ENCODE measurements at regions not wholly inside any gene's neighbourhood (a gene's known extent, or its start where the extent isn't known, plus 50 kb on each side); places are given as distances from the start of the nearest gene placed in this dataset.

DNA sequence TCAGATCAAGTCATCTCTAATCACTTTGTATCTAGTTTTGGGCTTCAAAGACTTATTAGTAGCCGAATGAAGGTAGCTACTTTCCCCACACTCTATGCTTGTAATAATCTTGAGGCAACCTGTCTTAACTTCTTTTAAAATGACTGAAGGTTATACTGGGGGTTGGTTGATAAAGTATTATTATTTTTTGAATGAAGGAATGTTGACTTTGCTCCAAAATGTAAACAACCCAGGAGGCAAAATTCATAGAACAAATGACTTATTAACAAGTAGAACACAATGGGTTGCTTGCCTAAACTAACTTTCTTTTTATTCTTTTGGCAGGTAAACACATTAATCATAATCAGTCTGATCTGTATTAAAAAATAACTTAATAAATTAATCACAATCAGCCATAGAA lies 440.0 kb downstream of the USP25 start:
- DNase-seq (ENCODE audit: low read depth in 2 of 2, low spot score in 1 of 2): no peak

DNA sequence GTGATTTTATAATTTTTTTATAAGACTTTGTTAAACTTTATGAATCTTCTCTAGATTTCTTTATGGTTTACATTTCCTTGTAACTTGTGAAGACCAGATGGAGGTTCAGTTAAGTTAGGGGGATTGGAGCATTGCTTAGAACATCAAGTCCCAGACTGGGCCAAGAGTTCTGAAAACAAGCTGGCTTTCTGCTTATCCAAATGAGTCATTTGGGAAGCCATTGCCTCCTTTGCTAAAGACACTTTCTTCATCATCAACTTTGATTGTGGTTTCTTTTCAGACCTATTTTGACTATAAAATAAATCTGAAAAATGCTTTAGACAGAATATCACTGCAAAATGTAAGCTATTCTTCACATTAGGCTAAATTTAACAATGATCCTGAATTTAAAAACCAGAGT lies 446.8 kb downstream of the USP25 start:
- DNase-seq (ENCODE audit: low read depth in 2 of 2, low spot score in 1 of 2): no peak

DNA sequence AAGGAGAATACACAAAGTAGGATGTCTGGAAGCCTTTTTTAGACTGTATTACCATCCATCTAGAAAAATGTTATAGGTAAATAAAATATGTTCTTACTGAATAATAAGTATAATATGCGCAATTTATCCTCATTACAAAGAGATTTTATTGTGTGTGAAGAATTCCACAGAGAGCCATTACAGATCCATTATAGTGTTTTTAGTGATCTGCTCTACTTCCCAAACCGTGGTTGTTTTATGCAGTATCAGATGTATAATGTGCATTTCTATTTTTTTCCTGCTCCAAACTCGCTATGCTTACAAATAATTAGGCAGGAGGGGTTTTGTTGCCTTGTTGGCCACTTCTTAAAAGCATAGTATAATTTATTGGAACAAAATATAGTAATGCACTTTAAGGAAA lies 447.8 kb downstream of the USP25 start:
- DNase-seq (ENCODE audit: low read depth in 2 of 2, low spot score in 1 of 2): no peak

DNA sequence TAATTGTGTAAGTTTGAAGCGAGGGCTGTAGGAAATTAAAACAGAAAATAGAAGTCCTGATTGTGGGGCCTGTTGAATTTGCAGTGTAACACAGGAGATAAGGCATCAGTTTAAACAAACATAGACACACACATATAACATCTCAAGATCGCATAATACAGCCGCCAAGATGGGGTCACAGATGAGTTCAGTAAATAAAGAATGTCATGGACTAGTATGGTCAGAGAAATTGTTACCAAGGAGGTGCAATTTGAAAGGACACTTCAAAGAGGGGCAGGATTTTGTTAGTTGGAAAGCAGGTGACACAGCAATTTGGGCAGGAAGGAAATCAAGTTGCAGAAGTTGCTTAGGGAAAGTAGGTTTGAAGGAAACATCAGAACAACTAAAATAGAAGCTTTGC lies 450.0 kb downstream of the USP25 start:
- DNase-seq (ENCODE audit: low read depth in 2 of 2, low spot score in 1 of 2): no peak

DNA sequence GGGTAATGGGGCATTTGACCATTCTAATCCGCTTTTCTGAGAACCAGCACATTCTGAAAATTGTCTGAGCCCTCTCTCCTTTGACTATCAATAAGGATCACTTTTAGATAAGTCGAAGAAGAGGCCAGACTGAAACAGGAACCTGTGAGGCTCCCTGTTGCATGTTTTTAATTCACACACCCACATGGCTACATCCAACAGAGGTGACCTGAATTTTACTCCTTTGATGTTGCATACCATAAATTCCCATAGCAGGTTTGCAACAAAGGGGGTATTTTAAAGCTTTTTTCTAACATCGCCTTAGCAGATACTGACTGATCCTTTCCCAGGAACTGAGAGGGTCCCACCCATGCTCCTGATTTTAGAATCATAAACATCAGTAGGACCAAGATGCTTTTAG lies 450.8 kb downstream of the USP25 start:
- no peak for DNase-seq (ENCODE audit: low read depth in 2 of 2, low spot score in 1 of 2)

DNA sequence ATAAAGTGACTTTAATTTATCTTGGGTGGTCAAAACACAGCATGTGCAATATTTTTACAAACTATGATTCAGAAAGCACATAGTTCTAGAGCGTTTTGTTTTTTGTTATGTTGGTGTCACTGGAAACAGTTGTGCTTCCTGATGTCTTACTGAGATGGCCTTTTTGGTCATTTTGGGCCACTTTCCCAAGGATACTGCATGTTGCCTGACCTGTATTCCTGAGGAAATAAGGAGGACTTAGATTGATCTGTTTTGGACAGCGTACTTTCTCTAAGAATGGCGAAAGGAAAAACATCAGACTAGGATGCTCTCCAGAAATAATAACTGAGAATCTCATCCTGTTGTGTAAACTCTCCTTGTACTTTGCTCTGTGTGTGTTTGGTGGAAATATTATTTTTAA lies 451.2 kb downstream of the USP25 start:
- DNase-seq (ENCODE audit: low read depth in 2 of 2, low spot score in 1 of 2): no peak

DNA sequence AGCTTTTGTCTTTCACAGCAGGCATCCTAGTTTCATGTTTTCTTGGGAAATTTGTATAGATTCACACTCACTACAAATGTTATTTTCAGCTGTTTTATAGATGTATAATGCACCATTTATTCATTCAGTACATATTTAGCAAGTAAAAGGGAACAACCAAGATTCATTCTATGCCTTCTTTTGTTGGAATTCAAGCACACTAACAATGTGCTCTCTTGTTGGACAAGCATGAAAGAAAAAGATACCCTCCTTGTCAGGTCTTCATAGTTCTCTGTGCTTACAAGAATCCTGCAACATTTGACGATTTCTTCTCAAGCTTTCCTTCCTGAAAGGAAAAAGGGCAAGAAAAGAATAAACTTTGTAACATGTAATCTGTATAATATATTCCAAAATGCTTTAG lies 456.0 kb downstream of the USP25 start:
- DNase-seq (ENCODE audit: low read depth in 2 of 2, low spot score in 1 of 2): no peak

DNA sequence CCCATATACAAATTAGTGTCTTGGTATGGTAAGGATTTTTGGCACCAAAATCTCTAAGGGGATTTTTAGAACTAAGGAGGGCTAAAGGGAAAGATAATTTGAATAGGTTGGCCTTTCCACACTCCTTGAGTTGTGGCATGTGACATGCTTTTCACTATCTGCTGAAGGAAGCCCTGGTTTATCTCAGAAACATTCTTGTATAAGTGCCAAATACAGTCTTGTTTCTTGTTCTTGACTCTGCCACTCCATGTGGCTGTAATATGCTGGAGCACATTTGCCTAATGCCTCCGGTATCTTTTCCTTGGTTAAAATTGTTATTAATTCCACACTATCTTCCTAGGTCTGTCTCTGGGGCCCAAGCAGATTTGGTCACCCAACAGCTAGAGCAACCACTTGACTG lies 457.0 kb downstream of the USP25 start:
- no peak for DNase-seq (ENCODE audit: low read depth in 2 of 2, low spot score in 1 of 2)

DNA sequence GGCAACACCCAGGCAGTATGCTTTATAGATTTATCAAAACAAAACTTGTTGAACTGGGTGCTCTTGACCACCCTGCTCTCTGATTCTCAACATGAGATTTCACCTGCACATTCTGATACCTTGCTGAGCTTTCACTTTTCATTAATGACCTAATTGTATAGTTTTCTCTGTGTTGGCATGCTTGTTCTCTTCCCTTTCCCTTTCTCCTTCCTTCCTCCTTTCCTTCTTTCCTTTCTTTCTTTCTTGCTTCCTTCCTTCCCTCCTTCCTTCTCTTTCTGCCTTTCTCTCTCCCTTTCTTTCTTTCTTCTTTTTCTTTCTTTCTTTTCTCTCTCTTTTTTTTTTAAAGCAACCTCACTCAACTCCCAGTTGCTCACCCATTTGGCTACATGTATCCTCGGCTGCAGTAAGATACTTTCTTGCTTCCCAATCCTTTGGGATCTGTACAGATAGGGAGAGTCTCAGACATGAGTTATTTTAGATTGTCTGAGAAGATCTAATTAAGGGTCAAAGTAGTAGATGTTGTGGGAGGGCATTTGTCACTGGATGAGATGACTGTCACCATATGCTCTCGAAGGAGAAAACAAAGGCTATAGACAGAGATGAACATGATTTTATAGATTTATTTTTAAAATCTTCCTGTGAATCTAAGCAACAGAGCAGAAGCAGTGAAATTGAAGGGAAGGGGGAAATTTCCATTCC lies 458.0 kb downstream of the USP25 start:
- no peak for DNase-seq (ENCODE audit: low read depth in 2 of 2, low spot score in 1 of 2)

DNA sequence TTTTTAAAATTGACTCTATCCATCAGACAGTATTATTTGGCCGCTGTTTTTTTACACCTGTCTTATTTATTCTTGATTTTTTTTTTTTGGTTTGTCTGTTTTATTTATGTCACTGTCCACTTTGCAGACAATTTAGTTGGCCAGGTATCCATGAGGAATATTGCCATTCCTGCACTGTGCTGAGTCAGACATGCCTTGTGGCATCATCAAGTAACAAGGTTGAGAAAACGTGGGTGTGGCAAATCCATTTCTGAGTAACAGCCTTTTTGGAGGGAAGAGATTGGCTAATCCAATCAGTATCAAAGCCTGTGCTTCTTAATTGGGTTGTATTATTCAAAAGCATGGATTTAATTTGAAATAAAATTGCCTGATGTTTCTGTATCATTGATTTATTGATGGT lies 463.1 kb downstream of the USP25 start:
- DNase-seq (ENCODE audit: low read depth in 2 of 2, low spot score in 1 of 2): no peak

DNA sequence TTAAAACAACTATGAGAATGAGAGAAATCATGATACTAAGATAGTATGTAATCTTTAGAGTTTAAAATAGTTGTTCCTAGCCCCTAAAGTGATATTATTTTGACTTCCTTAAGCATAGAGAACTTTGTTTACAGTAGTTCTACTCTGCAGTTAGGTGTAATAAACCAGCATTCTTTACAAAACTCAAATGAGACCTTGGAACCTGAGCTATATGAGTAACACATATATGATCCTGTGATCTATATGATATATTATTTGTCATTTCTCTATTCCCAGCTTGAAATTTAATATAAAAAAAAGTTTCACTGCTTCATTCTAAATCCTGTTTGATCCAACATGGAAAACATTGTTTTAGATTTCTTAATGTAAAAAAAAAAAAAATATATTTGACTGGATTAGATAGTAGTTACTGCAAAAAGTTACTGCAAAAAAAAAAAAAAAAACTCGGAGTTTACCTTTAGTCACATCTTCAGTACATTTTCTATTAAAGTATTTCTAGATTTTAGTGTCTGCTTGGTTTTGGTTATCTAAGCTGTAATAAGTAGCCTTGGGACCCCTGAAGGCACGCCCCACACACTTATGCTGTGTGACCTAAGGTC lies 463.8 kb downstream of the USP25 start:
- no peak for DNase-seq (ENCODE audit: low read depth in 2 of 2, low spot score in 1 of 2)

DNA sequence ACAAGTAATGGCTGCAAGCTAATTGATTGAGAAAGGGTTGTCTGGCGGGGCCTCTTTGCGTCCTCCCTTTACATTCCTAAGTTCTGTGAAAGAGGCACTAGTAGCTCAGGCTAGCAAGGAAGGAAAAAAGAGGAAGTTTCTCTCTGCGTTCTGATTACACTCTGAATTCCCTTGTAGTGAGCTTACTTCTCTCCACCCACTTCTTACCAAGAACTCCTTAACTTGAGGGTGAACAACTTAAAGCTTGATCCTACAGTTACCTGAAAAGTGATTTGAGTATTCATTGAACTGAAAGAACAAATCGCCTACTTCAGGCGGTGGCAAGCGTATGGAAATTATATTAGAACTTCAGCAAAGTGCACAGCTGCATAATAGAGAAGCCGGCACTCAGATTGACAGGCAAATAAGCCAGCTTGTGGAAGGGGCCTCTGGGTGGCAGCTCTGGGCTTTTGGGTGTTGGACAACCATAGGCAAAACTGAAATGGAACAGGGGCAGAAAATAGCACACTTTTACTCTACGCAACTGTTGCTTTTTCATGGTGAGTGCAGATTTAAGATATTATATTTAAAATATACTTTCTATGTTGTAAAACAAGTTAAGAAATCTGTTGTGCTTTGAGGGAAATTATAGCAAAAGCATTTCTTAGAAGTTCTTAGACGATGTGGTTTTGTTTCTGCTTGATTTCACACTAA lies 464.5 kb downstream of the USP25 start:
- no peak for DNase-seq (ENCODE audit: low read depth in 2 of 2, low spot score in 1 of 2)

DNA sequence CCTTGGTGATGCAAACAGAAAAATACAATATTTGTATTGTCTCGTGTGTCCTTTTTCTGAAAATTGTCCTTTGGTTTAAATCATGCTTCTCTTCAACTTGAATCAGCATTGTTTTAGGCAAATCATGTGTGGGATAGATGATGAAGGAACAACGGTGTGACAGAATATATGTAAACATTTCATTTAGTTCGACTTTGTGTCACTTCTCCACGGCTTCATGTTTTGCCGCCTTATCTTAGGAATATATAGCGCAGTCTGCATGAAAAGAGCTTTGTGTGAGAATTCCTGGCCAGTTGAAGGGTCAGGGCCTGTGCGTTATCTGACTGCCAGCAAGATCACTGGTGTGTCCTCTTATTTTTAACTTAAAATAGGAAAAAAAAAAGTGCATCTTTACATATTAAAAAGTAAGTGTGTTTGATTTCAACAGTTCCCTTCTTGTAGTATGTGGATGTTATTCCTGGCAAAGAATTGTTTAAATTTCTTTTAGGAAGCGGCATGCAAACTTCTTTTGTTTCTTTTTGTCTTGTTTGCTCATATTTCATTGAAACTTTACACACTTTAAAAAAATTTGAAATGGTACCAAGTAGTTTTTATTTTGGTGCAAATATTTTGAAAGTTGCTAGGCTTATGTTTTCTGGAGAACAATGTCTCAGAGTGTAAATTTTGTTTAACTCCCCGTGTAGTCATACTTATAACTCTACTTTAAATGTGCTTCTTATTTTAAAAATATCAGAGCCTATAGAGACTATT lies 465.2 kb downstream of the USP25 start:
- DNase-seq (ENCODE audit: low read depth in 2 of 2, low spot score in 1 of 2): no peak

DNA sequence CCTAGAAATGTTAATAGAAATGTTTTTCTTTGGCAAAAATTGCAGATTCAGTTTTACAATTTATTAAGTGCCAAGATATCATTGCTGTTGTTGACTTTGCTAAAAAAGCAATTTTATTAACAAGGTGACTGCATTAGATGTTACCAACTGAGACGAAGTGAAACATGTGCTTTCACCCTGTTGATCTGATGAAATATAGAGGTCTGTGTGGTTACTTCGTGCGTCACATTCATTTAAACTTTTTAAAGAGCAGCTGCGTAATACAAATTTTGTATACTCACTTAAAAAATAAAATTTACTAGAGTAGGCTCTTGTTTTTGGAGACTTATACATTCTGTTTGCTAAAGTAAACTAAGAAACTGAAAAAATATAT lies 465.7 kb downstream of the USP25 start:
- no peak for DNase-seq (ENCODE audit: low read depth in 2 of 2, low spot score in 1 of 2)

DNA sequence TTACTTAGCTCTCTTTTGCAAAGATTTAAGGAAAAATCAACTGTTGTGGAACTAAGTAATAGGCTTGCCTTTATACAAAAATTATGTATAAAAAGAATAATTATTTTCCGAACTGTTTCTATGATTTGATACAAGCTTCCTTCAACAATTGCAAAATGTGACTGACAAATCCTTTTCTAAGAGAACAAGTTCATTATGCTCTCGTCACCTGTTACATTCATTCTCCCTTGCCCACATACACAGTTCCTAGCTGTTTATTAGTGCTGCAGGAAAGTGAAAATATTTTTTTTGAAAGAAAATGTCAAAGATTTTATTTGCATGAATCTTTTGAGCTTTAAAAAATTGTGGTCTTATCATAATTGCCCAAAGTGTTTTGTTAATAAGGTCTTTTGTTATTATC lies 466.2 kb downstream of the USP25 start:
- DNase-seq (ENCODE audit: low read depth in 2 of 2, low spot score in 1 of 2): no peak

DNA sequence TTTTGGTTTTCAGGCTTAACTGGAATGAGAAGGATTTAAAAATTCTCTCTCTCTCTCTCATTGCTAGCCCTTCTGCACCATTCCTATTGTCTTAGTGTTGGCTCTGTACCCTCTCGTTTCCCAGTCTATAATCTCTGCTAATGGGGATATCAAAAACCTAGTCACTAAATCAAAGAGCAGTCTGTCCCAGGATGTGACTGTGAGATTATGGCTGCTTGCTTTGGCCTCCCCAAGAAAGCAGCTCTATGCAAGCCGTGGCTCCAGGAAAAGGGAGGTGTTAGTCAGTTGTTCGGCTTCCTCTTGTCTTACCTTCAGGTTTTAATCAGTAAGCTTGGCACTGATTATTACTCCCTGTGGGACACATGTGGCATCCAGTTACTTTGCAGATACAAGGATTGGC lies 468.8 kb downstream of the USP25 start:
- no peak for DNase-seq (ENCODE audit: low read depth in 2 of 2, low spot score in 1 of 2)

DNA sequence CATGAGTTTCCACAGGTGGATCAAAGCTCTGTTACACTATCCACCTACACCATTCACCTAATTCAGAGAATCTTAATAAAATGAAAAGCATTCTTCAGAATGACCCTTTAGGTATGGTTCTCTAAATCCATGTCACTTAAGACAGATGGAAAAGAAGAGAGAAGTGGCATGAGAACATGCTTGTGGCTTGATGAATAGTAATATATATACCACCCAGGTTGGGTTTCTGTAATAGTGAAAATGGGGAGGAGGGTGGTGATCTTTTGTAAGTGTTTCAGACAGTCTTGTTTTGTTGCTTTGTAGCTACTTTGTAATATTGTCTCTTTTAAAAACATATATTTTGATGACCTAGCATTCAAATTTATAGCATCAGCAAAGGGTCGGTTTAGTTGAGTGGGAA lies 469.8 kb downstream of the USP25 start:
- DNase-seq (ENCODE audit: low read depth in 2 of 2, low spot score in 1 of 2): no peak

DNA sequence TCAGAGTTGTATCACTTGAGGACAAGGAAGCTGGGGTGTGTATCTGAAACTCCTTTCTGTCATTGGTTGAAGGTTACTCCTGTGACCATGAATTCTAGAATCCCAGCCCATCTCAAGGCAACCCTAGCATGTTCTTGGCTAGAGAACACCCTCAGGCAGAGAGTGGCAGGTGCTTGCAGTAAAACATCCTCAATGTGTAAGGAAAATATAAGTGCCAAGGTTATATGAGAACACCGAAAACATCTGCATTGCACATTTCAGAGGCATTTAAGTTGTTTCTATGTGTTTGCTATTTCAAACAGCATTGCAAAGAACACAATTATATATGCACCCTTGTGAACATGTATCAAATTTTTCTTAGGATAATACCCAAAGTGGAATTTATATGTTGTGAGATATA lies 471.9 kb downstream of the USP25 start:
- DNase-seq (ENCODE audit: low read depth in 2 of 2, low spot score in 1 of 2): no peak

DNA sequence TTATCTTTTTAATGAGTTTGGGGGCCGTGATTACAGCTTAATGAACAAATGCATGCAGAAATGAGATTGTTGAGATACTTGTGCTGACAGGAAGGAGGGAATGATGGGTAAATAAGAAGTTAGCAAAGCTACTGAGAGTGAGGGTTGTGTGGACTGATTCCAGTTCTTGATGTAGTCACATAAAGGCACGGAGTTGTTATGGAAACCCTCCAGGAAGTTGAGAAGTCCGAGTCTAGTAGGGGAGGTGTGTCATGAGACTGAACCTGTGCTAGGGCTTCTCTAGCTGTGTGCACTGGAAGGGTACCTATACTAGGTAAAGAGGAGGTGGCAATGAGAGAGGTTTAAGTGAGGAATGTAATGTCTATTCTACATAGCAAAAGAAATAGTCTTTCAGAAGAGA lies 475.7 kb downstream of the USP25 start:
- DNase-seq (ENCODE audit: low read depth in 2 of 2, low spot score in 1 of 2): no peak

DNA sequence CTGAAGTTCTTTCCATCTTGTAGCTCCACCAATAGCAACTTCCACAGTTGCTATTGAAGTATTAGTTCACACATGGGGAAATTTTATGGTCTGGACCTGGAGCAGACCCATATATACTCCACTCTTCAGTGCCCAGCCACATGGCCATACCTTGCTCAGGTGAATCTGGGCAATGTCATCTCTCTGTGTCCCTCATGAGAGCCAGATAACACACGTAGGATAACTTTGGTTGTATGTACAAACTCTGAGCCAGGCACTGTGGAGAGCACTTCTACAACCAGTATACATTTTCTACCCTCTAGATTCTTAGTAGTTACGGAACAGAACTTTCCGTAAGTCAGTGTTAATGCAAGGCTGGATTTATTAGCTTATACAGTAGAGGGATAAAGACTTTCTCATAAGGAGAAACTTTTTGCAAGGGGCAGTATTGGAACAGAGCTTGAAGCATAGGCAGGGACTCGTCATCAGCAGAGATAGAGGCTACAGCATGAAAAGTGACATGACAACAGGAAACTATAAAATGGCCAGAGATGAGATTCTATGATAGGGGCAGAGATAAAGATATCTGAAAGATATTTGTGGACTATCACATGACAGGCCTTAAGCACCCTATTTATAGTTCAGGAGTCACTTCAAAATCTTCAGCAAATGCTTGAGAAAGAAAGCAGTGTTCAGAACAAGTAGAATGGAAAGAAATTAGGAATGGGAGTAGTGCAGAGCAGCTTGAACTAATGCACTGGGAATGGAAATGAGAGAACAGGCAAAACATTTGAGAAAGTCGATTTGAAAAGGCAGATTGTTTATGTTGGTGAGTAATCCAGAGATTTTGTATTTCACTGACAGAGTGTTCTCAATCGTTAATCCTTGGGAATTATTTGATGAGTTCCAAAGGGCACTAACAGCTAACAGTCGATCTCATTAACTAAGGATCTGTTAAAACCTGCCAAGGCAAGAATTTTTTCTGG lies 481.8 kb downstream of the USP25 start:
- no peak for DNase-seq (ENCODE audit: low read depth in 2 of 2, low spot score in 1 of 2)

DNA sequence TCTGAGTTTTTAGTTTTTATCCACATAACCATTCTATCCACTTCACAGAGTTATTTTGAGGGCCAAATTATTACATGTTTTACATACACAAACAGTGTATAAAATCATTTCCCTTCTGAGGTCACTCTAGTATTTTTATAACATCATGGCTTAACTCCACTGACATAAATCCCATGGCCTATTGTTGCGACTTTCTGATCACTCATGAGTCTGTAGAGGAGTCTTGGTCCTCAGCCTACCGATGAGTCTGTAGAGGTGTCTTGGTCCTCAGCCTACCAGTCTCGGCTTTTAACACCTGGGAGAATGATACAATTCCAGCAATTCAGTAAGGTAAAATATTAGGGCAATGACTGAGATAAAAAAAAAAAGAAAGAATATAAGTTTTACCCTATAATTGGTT lies 483.7 kb downstream of the USP25 start:
- no peak for DNase-seq (ENCODE audit: low read depth in 2 of 2, low spot score in 1 of 2)

All from stimulated activated CD8-positive, alpha-beta memory T cell treated with anti-CD3 and anti-CD28 coated beads, Interleukin-4, amount 100 ng/mL, for 1 hour (primary cell).